Dedifferentiated amniotic fluid mesenchymal stem cell (primary cell): ENCODE measurements at regions not wholly inside any gene's neighbourhood (a gene's known extent, or its start where the extent isn't known, plus 50 kb on each side); places are given as distances from the start of the nearest gene placed in this dataset.
A peak's percentile ranks its signal among the peaks of the same experiment; 100 is the strongest.
"Not testable (repeated sequence)": the region's sequence is repeated elsewhere in the genome, so short reads cannot be mapped to it uniquely, and the experiment has no call there.

Experiments
- DNase-seq: peaks from one replicate; pipeline ENCODE4 v3.0.0-alpha.2; 2016; ENCODE audit errors: extremely low spot score

- DNase-seq: no peak
Measured at GRCh38 chr13:109940637-109941036, 154.3 kb upstream of the IRS2 start.

DNA sequence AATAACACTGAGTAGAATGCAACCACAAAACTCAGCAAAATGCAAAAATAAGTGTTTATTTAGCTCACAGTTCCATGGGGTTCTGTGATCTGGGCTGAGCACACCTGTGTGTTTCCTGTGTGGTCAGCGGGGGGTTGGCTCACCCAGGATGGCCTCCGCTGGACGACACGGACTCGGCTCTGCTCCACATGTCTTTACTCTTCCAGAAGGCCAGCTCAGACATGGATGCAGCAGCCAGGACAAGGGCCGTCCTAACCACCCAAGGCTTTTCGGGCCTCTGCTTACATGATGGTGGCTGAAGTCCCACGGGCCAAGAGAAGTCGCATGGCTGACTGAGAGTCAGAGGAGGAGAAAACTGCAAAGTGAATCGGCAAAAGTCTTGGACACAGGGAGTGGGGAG, 153.5 kb upstream of the IRS2 start:
- no peak for DNase-seq

- DNase-seq: no peak
Measured at GRCh38 chr13:109939180-109939579, 152.8 kb upstream of the IRS2 start.

DNA sequence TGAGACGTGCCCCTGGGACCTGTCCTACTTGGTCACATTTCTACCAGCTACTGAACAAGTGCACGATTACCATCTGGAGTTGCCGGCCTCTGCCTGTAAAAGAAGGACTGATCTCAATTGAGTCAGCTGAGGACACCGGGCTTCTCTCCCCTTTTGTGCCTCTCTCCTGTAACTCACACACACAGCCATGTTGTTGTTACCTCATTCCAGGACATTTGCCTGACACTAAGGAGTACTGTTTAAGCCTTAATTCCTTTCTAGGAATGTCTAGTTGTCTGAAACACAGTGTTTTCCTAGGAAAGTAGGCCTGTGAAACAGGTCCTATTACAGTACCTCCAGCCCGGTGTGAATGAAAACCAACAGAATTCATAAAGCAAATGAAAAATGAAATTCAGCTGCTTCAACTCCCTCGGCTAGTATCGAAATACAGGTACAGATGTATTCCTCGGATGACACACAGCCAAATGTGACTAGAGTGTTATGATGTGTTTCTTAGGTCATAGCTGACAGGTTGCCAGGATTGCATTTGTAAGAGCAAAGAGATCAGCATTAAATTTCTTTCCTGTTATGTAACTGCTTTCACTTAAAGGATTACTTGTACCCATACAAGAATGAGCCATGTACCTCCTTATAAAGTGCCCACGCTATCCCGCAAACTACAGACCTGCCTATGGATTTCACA, 152.0 kb upstream of the IRS2 start:
- peak; percentile 72 for DNase-seq

DNA sequence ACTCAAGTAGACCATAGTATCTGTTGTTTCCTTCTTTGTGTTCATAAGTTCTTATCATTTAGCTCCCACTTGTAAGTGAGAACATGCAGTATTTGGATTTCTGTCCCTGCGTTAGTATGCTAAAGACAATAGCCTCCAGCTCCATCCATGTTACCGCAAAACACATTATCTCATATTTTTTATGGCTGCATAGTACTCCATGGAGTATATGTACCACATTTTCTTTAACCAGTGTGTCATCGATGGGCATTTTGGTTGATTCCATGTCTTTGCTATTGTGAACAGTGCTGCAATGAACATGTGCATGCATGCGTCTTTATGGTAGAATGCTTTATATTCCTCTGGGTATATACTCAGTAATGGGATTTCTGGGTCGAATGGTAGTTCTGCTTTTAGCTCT, 148.1 kb upstream of the IRS2 start:
- DNase-seq: not testable (repeated sequence)

- no peak for DNase-seq
Measured at GRCh38 chr13:109933476-109933875, 147.1 kb upstream of the IRS2 start.

DNA sequence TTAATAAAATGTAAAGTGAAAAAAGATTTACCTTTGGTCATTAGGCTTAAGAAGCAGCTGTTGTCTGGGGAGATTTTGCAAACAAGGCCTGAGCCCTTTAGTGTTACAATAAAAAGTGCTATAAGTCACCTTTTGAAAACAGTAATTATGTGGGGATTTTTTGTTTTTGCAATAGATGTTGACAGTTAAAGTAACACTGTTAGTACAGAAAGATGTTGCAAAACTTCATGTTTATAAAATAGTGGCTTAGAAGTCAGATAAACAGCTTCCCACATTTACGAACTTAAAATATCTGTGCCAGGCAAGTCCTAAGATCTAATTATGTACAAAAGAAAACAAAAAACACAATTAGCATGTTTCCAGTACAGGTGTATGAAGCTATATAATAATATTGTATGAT, 138.0 kb upstream of the IRS2 start:
- DNase-seq: no peak

GRCh38 chr13:109922518-109922917, 136.1 kb upstream of the IRS2 start:
- DNase-seq: no peak

DNA sequence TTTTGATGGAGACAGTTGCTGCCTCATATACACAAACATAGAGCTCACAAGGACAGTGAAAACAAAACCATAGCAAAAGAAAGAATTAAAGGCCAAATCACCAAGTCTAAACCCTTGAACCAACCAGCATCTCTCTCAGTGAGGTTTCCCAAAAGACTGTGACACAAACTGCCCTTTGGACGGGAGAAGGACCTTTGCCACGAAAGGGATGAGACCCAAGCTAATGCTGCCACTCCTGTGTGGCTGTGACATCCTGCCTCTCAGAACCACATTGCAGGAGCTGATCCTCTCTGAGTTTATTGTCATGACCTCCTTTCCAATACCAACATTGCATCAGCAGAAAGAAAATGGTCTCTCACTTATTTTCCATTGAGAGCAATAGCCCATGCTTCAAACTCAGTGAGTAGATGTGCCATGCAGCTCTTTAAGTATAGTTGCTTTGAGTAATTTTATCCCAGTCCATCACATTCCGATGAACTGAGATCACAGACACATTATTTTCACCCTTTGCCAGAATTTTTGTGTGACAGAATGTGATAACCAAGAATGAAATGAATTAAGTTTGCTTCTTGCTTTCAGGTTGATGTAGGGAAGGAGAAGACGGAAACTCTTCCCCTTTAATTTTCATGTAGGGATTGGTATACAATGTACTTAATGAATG, 133.5 kb upstream of the IRS2 start:
- no peak for DNase-seq

- no peak for DNase-seq
Measured at GRCh38 chr13:109918179-109918711, 131.9 kb upstream of the IRS2 start.

DNA sequence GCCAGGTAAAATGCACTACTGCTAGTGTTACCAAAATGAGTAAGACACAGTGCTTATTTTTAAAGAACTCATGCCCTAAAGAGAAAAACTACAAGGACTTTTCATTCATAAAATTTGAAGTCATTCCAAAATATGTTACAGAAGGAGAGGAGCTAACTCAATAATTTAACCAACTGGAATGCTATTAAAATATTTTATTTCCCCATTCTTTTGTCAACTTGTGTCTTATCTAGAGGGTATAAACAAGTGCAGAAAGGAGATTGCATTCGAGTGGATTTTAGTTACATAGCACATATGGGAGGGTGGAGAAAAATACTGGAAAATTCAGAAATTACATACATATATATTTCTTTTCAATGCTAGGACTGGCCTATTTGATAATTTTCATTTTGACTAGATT, 131.0 kb upstream of the IRS2 start:
- DNase-seq: no peak

DNA sequence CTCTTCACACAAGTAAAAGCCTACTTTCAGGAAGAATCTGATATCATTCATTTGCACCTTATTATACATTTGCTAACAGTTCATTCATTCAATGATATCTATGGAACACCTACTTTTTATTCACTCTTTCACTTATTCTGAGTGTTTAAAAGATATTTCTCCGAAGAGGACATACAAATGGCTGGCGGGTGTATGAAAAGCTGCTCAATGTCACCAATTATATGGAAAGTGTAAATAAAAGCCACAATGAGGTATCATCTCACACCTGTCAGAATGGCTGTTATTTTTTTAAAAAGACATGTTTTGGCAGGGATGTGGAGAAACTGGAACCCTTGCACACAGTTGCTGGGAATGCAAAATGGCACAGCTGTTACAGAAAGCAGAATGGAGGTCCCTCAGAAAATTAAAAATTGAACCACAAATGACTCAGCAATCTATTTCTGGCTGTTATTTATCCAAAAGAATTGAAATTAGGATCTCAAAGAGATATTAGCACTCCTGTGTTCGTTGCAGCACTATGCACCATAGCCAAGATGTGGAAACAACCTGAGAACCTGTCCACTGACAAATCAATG, 127.6 kb upstream of the IRS2 start:
- DNase-seq: no peak

- no peak for DNase-seq
Measured at GRCh38 chr13:109913186-109913585, 126.8 kb upstream of the IRS2 start.

- no peak for DNase-seq
Measured at GRCh38 chr13:109910194-109910593, 123.8 kb upstream of the IRS2 start.

- DNase-seq: no peak
Measured at GRCh38 chr13:109906976-109907375, 120.6 kb upstream of the IRS2 start.

DNA sequence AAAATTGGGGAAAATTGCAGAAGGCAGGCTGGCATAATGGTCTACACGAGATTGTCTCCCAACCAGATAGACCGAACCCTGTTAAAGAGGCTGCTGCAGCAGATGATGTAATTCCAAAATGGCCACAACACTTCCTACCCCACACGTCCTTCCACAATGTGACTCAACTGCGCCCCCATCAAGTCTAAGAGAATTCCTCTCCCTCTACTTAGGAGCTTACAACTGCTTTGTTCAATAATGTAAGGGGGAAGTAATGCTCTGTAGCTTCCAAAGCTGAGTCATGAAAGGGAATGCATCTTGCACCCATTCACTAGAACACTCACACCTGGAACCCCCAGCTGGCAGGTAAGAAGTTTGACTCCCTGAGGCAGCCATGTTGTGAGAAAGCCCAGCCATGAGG, 117.8 kb upstream of the IRS2 start:
- DNase-seq: no peak

- no peak for DNase-seq
Measured at GRCh38 chr13:109900741-109901140, 114.4 kb upstream of the IRS2 start.

GRCh38 chr13:109900320-109900719, 113.9 kb upstream of the IRS2 start:
- no peak for DNase-seq

DNA sequence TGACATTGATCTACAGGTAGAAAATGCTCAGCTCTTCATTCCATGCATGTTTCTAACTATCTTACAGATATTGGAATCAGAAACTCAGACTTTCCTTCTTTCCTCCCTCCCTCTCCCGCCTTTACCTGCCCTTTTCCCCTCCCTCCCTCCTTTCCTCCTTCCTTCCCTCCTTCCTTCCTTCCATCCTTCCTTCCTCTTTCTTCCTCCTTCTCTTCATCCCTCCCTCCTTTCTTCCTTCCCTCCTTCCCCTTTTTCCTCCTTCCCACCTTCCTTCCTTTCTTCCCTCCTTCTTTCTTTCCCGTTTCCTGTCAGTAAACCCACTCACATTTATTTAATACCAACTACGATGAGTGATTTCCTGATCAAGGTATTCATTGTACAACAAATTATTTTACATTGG, 113.4 kb upstream of the IRS2 start:
- no peak for DNase-seq

GRCh38 chr13:109899316-109899715, 112.9 kb upstream of the IRS2 start:
- no peak for DNase-seq

DNA sequence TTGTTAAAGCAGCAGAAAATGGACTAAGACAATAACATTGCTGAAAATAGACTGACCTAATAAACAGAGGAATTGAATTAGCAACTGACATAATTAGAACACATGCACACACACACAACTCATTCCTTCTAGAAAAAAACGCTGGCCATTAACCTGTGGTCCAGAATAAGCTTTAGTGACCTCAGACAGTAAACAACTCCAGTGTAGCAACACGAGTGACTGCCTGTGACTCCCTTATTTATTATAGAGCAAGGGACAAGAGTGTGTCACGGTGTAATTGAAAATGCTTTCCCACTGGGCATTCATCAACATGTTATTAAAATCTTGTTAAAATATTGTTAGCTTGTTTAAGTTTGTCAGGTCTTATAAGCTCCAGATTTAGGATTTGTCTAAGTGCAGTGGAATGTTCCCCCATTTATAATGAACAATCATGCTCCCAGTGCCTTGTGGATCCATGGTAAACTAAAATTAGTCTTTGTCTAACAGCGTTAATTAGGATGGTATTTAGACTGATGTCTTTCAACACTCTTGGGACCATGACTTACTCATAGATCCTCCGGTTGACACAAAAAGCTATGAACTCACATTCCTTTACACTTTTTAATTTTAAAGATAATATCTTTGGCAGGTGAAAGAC, 111.7 kb upstream of the IRS2 start:
- no peak for DNase-seq

GRCh38 chr13:109892101-109892500, 105.7 kb upstream of the IRS2 start:
- no peak for DNase-seq

- DNase-seq: no peak
Measured at GRCh38 chr13:109885235-109885634, 98.9 kb upstream of the IRS2 start.
